HG02571 (cell line): ENCODE measurements at regions not wholly inside any gene's neighbourhood (a gene's known extent, or its start where the extent isn't known, plus 50 kb on each side); places are given as distances from the start of the nearest gene placed in this dataset.
"Not testable (repeated sequence)": the region's sequence is repeated elsewhere in the genome, so short reads cannot be mapped to it uniquely, and the experiment has no call there.

Experiments used
- ATAC-seq: cut with Tn5 transposase; IDR thresholded peaks from one replicate; pipeline ENCODE4 v1.9.1; 2021; ENCODE audit warnings: mild to moderate bottlenecking, moderate library complexity; ENCODE audit not compliant: unreplicated experiment

DNA sequence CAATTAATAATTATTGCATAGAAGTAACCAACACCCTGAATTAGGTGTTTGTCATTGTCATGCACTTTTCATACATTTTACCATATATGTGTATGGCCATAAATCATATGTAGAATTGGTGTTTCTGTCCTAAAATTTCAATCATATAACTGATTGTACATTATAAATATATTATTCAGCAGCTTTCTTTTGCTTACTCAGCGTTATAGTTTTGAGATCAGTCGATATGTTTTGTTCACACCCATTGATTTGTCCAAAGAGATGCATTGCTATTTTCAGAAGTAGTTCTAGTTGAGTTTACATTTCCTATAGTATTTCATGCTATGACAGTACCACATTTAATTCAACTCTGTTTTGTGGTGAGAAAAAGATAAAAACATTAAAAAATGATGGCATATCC, 50.5 kb upstream of the PARP4 start:
- ATAC-seq = no peak

DNA sequence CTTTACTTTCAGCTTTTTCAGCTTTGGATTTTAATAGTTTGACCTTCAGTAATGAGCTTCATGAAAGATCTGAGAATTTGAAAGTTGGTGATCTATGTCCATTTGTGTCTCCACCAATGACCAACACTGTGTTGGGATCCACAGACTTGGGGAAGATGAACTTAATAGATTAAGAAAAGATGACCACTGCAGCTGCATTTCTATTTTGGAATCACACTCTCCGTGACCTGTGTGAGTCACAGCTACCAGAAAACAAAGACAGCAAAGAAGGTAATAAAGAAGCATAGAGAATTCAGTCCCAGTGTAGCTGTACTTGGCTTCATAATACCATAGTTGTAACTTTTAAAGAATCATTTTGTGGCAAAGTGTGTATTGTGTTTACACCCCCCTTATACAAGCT, 51.4 kb upstream of the PARP4 start:
- not testable (repeated sequence) for ATAC-seq

DNA sequence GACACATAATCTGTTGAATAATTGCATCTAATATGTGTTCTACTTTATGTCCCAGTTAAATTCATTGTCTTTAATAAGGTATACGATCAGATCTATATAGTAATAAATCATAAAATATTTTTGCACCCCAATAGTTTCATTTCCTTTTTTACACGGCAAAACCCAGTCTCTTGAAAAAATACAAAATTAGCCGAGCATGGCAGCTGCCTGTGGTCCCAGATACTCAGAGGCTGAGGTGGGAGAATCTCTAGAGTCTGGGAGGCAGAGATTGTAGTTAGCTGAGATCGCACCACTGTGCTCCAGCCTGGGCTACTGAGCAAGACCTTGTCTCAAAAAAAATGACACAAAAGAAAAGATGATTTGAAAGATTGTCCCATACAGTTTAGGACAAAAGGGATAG, 52.3 kb upstream of the PARP4 start:
- no peak for ATAC-seq

DNA sequence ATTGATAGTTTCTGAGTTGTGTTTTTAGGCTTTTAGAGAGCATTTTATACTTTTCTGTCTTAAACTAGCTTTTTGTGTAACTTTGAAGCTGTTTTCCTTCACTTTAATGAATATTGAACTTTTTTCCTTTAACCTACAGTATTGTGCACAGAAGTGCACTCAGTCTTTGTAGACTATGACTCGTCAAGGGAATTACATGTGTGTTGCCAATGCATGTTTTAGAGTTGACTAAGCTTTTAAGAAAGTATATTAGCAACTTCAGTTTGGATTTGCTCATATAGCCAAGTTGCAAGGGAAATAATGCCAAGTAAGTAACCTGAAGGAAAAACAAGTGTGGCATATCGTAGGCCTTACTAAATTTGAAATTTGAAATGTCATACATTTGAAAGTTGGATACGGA, 55.0 kb upstream of the PARP4 start:
- not testable (repeated sequence) for ATAC-seq

DNA sequence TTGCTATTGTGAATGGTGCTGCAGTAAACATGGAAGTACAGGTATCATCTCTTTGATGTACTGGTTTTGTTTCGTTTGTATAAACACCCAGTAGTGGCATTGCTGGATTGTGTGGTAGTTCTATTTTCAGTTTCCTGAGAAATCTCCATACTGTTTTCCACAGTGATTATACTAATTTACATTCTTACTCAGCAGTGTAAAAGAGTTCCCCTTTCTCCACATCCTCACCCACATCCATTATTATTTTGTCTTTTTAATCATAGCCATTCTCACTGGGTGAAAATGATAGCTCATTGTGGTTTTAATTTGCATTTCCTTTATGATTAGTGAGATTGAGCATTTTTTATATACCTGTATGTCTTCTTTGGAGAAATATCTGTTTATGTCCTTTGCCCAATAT, 62.3 kb upstream of the PARP4 start:
- no peak for ATAC-seq

DNA sequence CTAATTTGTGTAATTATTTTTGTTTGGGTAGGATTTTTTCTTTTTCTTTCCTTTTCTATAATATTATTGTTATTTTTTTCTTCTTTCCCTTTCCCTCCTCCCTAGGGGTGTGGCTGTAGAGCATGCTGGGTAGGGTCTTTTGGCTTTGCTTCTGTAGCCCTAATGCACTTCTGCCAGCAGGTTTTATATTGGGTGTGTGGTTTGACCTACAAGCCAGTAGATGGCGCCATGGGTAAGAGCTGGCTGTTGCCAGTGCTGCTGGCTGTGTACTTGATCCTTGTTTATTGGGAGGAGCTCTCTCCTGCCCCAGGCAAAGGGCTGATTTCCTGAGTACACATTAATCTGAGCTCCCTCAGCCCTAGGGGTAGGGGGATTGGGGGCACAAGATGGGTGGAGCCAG, 67.7 kb upstream of the PARP4 start:
- ATAC-seq = not testable (repeated sequence)

DNA sequence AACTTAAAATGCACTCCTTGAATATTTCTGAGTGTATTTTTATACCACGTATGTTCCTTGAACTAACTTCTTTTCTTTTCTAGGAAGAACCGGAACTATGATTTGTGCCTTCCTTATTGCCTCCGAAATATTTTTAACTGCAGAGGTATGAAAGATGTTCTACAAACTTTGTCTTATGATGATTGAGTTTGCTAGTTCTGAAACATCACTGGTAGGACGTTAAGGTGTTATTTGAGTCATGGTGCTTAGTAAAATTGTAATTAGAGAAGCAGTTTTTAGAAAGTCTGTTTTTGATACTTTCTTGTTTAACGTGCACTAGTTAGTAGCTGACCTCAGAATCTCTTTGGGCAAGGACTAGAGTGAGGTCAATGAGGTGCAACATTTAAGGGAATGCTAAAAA, 69.0 kb upstream of the PARP4 start:
- not testable (repeated sequence) for ATAC-seq

DNA sequence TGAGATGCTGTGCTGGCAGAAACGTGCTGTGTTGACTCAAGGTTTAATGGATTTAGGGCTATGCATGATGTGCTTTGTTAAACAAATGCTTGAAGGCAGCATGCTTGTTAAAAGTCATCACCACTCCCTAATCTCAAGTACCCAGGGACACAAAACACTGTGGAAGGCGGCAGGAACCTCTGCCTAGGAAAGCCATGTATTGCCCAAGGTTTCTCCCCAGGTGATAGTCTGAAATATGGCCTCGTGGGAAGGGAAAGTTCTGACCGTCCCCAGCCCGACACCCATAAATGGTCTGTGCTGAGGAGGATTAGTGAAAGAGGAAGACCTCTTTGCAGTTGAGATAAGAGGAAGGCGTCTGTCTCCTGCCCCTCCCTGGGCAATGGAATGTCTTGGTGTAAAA, 79.1 kb upstream of the PARP4 start:
- not testable (repeated sequence) for ATAC-seq

DNA sequence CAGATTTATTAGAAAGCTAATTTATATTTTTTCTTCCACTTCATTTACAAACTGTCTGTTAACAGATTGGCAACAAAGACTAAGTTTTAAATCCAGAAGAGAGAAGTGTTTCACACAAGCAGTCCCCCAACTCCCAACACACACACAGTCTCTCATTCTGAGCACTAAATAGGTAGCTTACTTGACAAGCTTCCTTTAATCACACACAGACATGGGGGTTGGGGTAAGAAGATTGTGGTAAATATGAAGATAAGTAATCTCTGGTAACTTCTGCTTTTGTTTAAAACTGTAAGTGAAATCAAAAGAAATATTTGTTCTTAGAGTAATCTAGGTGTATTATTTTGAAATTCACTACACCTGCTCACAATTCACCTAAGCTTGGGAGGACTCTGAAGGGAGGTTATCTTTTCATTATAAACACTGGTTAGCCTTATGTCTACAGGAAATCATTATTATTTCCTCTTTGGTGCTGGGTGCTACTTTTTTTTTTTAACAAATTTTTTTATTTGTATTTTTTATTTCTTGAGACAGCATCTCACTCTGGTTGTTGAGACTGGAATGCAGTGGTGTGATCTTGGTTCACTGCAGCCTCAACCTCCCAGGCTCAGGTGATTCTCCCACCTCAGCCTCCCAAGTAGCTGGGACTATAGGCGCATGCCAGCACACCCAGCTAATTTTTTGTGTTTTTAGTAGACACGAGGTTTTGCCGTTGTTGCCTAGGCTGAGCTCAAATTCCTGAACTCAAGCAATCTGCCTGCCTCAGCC, 82.1 kb upstream of the ATP12A start:
- ATAC-seq = not testable (repeated sequence)

DNA sequence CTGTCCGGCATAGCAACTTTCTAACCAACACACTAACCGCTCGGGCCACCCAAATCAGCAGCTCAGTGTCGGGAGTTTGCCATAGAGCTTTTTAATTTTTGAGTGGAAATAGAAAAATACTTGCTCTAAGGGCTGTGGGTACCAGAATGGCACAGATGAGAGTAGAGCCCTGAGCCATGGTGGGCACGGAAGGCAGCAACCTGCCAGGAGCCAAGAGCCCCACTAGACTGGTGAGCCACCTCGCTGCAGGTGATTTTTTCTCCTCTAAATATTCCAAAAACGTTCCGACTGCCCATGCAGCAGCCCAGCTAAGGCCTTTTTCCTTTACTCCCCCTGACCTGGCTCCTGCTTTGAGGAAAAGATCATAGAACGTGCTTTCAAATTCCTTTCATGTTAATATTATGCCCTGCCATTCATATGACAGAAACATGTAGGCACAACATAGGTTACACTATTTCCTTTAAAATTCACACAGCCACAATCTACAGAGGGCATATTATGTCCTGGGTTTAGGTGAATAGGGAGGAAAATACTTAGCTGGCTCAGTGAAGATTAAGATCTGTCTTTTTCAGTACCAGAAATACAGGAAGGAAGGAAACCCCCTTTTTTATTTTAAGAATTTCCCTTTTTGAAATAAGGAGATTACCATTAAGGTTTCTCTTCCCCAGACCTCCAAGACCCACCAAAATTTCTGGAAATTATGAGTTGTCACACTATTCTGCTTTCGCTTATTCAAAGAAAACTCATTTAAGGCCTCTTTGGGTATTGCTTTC, 81.0 kb upstream of the ATP12A start:
- ATAC-seq = not testable (repeated sequence)

DNA sequence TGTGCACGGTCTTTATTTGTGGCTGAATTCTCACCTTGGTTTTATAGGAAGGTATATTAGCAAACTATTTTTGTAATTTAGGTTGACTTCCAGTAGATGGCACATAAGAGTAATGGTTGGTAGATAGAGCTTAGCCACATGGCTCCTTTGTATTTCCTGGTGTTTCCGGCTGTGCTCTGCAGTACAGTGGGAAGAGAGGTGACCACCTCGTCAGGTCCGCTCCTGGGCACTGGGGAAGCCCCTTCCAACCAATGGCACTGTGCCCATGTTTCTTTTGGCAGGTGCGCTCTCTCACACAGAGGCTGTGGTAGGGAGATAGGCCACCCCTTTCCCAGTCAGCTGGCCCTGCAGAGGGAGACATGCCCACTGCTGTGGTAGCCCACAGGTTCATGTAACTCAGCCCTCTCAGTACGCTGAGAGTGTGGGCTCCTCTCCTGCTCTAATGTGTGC, 74.3 kb upstream of the ATP12A start:
- ATAC-seq = no peak

DNA sequence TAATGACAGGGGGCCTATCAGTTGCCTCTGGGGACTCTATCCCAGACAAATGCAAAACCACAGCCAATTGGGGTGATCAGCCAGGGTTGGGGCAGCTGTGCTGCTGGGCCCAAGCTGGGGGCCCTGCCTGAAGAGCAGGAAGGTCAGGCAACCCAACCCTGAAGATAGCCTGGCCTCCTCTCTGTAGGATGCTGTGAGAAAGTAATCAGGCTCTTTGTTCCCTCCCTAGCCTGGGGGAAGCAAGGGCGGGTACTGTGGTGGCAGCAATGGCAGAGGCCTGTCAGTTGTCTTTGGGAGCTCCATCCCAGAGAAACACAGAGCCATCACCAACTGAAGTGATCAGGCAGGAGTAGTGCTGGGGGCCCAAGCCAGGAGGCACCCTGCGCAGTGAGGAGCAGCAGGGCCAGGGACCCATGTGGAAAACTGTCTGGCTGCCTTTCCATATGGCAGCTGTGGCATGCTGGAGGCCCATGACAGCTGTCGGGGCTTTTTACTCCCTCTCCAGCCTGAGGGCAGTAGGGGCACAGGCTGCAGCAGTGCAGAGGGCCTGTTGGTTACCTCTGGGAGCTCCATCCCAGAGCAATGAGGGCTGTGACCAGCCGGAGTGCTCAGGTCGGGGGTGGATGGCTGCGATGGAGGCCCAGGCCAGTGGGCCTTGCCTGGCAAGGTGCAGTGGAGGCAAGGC, 73.6 kb upstream of the ATP12A start:
- ATAC-seq = no peak

DNA sequence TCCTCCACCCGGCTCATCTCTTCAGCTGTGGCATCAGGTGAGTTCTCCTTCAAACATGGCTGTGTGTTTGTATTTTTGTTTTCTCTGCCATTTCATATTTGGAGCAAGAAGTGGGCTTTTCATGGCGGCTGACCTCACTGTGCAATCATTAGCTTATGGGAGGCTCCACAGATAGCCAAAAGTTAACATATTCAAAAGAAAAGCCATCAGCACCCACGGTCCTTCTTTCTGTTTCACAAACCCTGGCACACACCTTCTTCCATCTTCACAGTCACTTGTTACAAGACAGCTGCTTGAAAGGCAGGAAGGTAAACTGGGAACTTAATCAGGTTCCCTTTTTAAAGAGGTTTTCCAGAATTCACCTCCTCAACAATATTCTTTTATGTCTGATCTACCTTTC, 69.3 kb upstream of the ATP12A start:
- ATAC-seq = no peak

DNA sequence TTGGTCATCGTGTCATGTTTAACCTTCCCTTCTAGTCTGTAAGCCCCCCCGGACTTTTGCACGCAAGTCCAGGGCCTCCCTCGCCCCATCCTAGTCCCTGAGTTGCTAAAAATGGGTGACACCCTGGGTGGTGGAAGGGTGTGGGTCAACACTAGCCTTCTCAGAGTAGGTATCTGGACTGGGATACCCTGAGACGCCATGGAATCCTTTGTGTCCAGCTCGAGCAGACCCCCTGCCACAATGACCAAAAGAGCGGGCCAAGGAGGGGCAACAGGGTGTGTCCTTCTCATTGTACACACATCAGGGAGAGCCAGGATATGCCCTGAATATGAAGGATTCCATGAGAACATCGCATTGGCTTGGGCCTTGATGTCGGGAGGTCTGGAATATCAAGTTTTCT, 67.5 kb upstream of the ATP12A start:
- ATAC-seq = no peak

DNA sequence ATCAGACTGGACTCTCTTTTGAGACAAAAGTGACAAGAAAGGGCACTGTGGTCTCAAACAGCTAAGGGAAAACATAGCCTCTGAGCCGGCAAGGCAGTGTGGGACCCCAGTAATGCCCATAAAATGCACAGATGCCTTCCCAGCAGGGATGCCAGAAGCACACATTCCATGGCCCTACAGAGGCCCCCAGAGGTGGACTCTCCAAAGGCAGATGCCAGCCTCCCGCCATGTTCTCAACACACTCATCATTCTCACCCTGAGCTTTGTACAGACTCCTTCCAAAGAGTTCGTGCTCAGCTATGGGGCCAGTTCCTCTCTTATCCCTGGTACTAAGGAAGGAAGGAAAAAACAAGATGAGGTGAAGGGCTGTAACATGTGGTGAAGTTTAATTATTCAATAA, 67.1 kb upstream of the ATP12A start:
- ATAC-seq = no peak

DNA sequence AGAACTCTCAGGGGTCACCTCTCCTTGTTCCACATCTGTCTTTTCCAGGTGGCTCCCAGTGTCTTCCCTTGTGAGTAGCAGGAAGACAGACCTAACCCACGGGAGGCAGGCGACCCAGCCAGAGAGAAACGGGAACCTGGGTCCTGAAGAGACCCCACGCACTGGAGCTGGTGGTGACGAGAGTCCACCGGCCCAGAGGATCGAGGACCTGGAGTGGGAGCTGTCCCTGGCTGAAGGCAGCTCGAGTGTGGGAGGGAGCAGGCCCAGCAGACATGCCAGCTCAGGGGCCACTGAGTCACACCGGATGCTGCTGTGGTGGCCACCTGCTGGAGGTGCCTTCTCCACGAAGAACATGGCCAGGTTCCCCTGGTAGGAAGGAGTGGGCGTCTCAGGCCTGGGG, 66.5 kb upstream of the ATP12A start:
- ATAC-seq = no peak

DNA sequence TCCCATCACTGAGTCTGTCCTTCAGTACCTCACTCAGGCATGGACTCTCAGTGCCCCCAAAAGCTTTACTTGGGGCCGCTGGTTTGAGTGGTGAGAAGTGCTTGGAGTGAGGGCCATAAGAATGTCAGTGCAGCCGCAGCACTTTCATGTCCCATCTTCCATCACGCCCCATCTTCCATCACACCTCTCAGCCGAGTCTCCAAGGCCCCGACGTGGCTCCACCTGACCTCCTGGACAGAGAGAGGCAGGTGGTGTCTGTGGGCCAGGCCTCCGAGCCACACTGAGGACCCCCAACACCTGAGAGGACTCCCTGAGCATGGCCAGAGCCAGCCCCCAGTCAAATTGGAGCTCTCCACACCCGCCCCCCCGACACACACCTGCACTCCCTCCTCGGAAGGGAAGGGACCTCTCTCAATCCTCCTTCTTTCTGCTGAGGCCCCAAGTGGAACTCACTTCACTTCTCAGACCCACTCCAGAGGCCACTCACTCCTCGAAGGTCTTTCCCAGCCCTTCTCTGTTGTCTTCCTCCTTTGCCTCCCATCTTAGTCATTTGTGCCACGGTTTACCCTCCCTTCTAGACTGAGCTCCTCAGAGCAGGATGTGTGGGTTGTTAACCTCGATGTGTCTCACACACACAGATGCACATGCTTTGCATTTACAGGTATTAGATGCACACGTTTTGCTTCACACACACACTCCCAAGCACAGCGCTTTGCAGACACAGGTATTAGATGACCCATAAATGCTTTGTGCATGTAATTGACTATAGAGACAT, 65.7 kb upstream of the ATP12A start:
- ATAC-seq = no peak

DNA sequence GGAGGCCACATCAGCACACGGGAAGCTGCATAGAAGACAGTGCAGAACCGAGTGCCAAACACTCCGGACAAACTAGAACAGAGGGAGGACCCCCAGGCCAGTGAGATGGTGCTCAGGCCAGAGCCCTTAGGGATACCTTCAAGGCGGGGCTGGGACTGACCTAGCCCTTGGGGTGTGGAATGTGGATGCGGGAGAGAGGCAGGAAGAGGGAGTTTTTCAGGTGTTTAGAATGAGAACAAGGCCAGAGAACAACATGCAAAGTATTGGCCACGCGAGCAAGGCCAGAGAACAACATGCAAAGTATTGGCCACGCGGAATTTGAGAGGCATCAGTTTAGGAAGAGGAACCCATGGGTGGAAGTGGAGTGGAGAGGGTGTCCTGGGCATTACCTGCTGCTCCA, 65.1 kb upstream of the ATP12A start:
- ATAC-seq = no peak

DNA sequence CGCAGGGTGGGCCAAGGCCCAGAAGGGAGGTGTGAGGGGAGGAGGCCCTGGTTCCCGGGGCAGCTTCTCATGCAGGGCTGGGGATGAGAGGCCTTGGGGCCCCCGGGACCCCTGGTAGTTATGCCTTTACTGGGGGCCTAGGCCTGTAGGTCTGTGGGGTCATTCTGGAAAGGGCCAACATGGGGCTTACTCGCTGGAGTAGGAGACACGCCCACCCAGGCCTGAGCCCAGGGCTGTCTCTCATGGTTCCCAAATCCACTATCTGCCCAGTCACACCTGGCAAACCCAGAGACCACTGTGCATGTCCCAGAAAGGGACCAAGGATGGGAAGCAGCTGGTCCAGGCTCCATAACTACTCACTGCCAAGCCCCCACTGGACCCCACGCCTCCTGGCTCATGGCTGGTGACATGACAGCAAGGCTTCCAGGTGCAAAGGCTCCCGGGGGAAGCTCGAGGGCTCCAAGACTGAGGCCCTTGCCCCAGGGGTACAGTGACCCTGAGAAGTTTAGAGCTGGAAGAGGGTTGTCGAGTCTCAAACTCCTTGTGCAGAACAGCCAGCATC, 64.2 kb upstream of the ATP12A start:
- ATAC-seq = no peak

DNA sequence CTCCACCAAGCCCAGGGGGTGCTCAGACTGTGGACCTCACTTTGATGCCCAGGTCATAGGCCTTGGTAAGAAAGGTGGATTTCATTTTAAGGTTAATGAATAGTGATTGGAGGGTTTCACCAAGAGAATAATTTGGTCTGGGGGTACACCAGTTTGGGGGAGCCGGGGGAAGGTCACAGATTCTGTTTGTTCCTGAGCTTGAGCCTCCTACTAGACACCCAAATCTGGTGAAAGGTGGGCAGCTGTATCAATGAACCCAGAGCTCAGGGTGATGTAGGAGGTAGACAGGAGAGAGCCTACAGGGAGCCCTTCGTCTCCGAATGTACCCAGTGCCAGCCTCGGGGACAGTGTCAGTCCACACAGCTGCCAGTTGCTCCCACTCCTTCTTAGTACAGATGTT, 63.7 kb upstream of the ATP12A start:
- no peak for ATAC-seq
